C1 segment of cervical spinal cord (tissue), 14 donors: ENCODE measurements at regions not wholly inside any gene's neighbourhood (a gene's known extent, or its start where the extent isn't known, plus 50 kb on each side); places are given as distances from the start of the nearest gene placed in this dataset.

Experiments
- DNase-seq, 14 donors: peaks; one replicate each; lab custom pipeline; 2025; lab: John Stamatoyannopoulos, UW

GRCh38 chr4:17182888-17183287, 284.4 kb upstream of the LDB2 start:
- DNase-seq: no peak

- no peak for DNase-seq
These were observed 276.3 kb upstream of the LDB2 start for GRCh38 chr4:17174751-17175150.

DNA sequence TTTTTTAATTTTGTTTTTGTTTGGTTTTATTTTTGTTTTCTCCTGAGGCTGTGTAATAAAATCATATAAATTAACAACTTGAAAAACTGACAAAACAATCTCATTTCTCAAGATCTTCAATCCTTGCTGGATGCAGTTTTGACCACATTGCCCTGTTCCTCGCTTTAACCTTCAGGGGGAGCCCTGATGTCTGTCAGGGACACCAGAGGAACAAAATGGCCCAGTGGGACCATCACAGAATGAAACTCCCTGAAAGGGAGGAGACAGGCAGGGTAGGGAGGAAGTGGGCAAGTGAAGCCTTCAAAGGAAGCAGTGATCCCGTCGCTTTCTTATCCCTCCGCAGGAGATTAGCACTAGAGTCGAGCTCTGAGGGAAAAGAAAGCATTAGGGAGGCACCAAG, 274.9 kb upstream of the LDB2 start:
- DNase-seq: no peak

GRCh38 chr4:17170131-17170530, 271.7 kb upstream of the LDB2 start:
- no peak for DNase-seq

DNA sequence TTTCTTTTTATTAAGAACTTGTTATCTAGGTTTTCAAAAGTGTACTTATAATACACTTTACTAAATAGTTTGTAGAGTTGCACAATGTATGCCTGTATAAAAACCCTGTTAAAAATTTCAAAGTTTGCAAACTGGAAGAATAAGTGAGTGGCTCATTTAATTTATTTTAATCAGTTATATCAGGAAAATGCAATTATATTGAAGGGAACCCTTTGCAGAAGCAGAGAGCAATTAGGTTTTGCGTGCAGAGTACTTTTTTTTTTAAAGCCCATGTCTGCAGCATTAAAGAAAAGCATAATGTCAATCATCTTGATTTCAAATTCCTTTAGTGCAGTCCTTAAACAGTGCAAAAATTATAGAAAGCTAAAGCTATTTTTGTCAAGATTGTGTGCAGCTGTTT, 271.3 kb upstream of the LDB2 start:
- DNase-seq: no peak

- peak in 2 of 14 donors; percentile 7 to 29 for DNase-seq
These were observed 270.1 kb upstream of the LDB2 start for GRCh38 chr4:17168571-17168970.

GRCh38 chr4:17166954-17167353, 268.5 kb upstream of the LDB2 start:
- DNase-seq: peak in 7 of 14 donors; percentile 2 to 53 (median 23)

- no peak for DNase-seq
These were observed 266.8 kb upstream of the LDB2 start for GRCh38 chr4:17165286-17165685.

- DNase-seq: no peak
These were observed 266.2 kb upstream of the LDB2 start for GRCh38 chr4:17164666-17165065.

- no peak for DNase-seq
These were observed 264.8 kb upstream of the LDB2 start for GRCh38 chr4:17163156-17163771.

- DNase-seq: no peak
These were observed 258.9 kb upstream of the LDB2 start for GRCh38 chr4:17157304-17157703.

DNA sequence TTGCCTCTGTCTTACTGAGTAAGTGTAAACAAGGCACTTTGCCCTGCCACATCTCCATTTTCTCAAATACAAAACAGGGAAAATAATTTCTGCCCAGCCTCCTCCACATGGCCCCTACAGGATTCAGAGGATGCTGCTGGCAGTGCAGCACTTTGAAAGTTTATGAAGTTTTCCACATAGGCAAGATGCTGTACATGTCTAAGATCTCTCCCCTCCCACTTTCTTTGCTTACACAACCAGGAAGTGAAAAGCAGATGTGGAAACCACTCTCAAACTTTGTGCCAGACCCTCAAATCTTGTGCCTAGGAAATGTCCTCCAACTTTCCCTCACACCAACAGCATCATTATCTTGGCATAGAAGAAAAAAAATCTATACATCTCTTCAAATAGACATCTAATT, 257.0 kb upstream of the LDB2 start:
- no peak for DNase-seq

DNA sequence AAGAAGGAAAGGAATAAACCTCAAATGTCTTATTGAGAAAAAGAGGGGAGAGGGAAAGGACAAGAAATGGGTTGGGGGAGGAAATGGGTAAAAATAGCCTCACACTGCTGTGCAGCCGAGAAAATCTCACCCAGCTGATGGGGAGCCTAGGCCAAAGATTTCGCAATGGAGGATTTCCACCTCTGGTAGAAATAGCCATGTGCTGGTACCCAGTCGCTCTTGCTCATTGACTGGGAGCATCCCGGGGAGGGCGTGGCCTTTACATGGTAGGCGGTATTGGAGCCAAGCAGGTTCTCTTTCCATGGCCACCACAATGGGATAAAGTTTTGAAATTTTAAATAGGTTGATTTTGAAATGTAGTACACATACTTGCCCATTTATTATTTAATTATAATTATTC, 255.1 kb upstream of the LDB2 start:
- DNase-seq: no peak

DNA sequence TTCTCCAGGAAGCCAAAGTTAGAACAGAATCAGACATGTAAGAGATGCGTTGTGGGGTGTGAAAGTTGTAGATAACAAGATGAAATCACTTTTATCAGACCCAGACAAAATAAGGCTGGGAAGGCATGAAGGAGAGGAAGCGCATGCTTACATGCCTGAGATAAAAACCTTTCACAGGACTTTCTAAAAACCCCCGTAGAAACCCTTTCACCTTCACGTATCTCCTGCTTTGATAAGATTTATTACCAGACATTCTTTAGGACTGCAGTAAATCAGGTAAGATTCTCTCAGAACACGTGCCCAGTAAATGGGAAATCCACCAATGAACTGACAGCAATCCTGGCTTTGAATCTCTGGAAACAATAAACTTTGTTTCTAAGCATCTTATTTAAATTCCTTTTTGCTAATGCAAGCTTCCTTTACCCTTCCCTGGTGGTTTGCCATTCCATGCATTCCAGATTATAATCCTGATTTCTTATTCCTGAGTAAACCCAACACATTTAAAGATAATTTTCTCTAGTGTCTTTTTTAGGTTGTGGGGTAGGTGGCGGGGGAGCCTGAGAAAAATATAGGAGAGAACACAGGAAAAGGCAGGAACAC, 254.6 kb upstream of the LDB2 start:
- no peak for DNase-seq

DNA sequence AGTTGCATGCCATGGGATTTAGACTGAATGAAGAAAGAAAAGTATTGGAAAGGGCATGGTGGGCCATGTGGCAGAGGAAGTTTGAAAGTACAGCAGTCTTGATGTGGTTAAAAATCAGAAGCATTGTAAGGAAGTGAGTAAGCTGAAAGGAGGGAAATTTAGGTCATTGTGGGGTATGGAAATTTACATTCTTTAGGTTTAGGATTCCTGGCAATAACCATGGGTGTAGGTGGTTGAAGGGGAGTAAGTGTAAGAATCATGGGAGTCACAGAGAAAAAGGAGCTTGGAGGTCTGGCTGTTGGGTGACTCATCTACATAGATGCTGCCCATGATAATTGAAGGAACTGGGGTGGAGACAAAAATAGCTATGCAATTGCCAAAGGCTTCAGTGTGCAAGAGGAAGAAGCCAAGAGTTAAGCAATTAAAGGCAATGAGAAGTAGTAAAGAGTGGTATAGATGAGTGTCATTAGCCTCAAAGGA, 243.8 kb upstream of the LDB2 start:
- DNase-seq: no peak

GRCh38 chr4:17138847-17139246, 240.4 kb upstream of the LDB2 start:
- no peak for DNase-seq

- DNase-seq: no peak
These were observed 236.1 kb upstream of the LDB2 start for GRCh38 chr4:17134565-17134964.

DNA sequence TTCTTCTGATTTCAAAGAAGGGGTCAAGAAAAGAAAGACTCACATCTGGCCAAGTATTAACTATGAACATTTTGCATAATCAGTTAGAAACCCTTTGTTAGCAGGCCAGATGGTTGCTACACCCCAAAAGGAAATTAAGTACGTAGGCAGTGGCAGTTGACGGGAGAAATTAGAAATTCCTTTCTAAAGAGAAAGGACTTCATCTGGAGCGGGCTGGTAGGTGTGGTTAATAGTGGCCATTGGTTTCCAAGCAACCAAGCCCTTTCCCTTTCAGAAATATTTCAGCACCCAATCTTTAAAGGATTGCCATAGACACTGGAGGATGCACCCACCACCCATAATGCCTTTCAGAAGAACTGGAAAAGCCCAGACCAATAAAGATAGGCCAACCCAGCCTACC, 235.7 kb upstream of the LDB2 start:
- DNase-seq: no peak

GRCh38 chr4:17132226-17132625, 233.8 kb upstream of the LDB2 start:
- no peak for DNase-seq

- DNase-seq: no peak
These were observed 229.8 kb upstream of the LDB2 start for GRCh38 chr4:17128268-17128667.

GRCh38 chr4:17126321-17126966, 228.0 kb upstream of the LDB2 start:
- DNase-seq: no peak

- DNase-seq: no peak
These were observed 226.3 kb upstream of the LDB2 start for GRCh38 chr4:17124767-17125166.

GRCh38 chr4:17120761-17121160, 222.3 kb upstream of the LDB2 start:
- no peak for DNase-seq
